ENCODE measurements at regions not wholly inside any gene's neighbourhood (a gene's known extent, or its start where the extent isn't known, plus 50 kb on each side); places are given as distances from the start of the nearest gene placed in this dataset.

DNA sequence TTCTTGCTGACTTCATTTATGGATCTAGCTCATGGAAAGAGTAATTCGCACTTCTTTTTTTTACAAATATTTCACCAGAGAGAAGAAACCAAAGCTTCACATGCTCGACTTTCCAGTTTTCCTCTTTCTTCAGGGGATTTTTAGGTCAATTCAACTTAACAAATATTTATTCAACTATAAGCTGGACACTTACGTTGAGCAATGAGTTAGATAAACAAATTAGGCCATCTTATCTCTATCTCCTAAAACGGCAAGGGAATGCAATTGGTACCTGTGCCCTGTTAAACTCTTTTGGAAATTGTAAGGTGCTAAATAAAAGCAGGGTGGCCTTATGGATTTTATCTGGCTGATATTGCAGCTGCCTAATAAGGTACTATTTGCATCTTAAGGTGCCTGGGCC is 145.1 kb upstream of the RAI14 start:
- Histone ChIP-seq H3K36me3 (replicated peaks in 1 of 2; ENCODE audit: control insufficient read depth in 1 of 2, insufficient read depth in 2 of 2, low read length in 2 of 2) (no peaks in the 10 kb centered on the region), H2AFZ (ENCODE audit: insufficient read depth, low read depth, low read length, poor library complexity, severe bottlenecking) (no peak overlapping the region), H3K9me3 (replicated peaks in 1 of 2; ENCODE audit: control insufficient read depth in 1 of 2, insufficient read depth in 1 of 2, low read length in 2 of 2) (no peaks in the 10 kb centered on the region), H3K4me3 (replicated peaks in 1 of 3; ENCODE audit: low read depth in 2 of 3, low read length in 3 of 3) (no peak overlapping the region), H3K4me2 (replicated peaks; ENCODE audit: extremely low read depth, low read length, poor library complexity, severe bottlenecking) (no peak overlapping the region), H4K20me1 (ENCODE audit: insufficient read depth, low read length) (no peaks in the 10 kb centered on the region), H3K27ac (ENCODE audit: low read depth in 1 of 2, low read length in 2 of 2) (no peak overlapping the region), H3K27me3 (ENCODE audit: control insufficient read depth in 2 of 2, insufficient read depth in 2 of 2, low read length in 2 of 2) (no peaks in the 10 kb centered on the region), H3K9ac (ENCODE audit: insufficient read depth, low read length, poor library complexity, severe bottlenecking) (no peak overlapping the region), H3K4me1 (ENCODE audit: control insufficient read depth in 1 of 2, insufficient read depth in 2 of 2, low read length in 2 of 2) (no peaks in the 10 kb centered on the region), H3K79me2 (ENCODE audit: insufficient read depth, low read length) (no peaks in the 10 kb centered on the region)
- no peak overlapping the region for H3K4me3 Mint-ChIP-seq
- WGBS (ENCODE audit: insufficient coverage) = 86% methylated on average over 1 of the region's 4 CpGs
- peaks cover 0 to 6% (median 0%) of the 10 kb centered on the region in 7 donors for H3K9me3 Mint-ChIP-seq
- intact Hi-C loops (cut with micrococcal nuclease) = no loop called here
- no peak for DNase-seq
- peaks cover 6 to 14% (median 7%) of the 10 kb centered on the region in 3 donors for H3K27me3 Mint-ChIP-seq (ENCODE audit: low read depth in 3 of 3)
- no peak overlapping the region for H3K27ac Mint-ChIP-seq
- H3K36me3 Mint-ChIP-seq = no peaks in the 10 kb centered on the region
- no peak for TF ChIP-seq CTCF (IDR thresholded peaks at IDR 0.05)
- no peaks in the 10 kb centered on the region for H3K4me1 Mint-ChIP-seq

- H3K27ac ChIP-seq (ENCODE audit: low read depth in 1 of 2, low read length in 2 of 2) = no peak overlapping the region
- no peak overlapping the region for H3K4me3 Mint-ChIP-seq
- intact Hi-C loops (cut with micrococcal nuclease) = no loop called here
- H2AFZ ChIP-seq (ENCODE audit: insufficient read depth, low read depth, low read length, poor library complexity, severe bottlenecking) = peak overlapping the region; percentile 19
- no CpG with 5 or more reads among the region's 1 CpG for WGBS (ENCODE audit: insufficient coverage)
- H3K27me3 ChIP-seq (ENCODE audit: control insufficient read depth in 2 of 2, insufficient read depth in 2 of 2, low read length in 2 of 2) = no peaks in the 10 kb centered on the region
- no peaks in the 10 kb centered on the region for H4K20me1 ChIP-seq (ENCODE audit: insufficient read depth, low read length)
- H3K36me3 Mint-ChIP-seq = no peaks in the 10 kb centered on the region
- no peak overlapping the region for H3K4me3 ChIP-seq (replicated peaks in 1 of 3; ENCODE audit: low read depth in 2 of 3, low read length in 3 of 3)
- H3K27ac Mint-ChIP-seq = no peak overlapping the region
- H3K36me3 ChIP-seq (replicated peaks in 1 of 2; ENCODE audit: control insufficient read depth in 1 of 2, insufficient read depth in 2 of 2, low read length in 2 of 2) = no peaks in the 10 kb centered on the region
- peaks cover 0 to 5% (median 0%) of the 10 kb centered on the region in 7 donors for H3K9me3 Mint-ChIP-seq
- H3K9ac ChIP-seq (ENCODE audit: insufficient read depth, low read length, poor library complexity, severe bottlenecking) = no peak overlapping the region
- DNase-seq = no peak
- no peak overlapping the region for H3K4me2 ChIP-seq (replicated peaks; ENCODE audit: extremely low read depth, low read length, poor library complexity, severe bottlenecking)
- H3K4me1 Mint-ChIP-seq = no peaks in the 10 kb centered on the region
- H3K79me2 ChIP-seq (ENCODE audit: insufficient read depth, low read length) = no peaks in the 10 kb centered on the region
- TF ChIP-seq CTCF (IDR thresholded peaks at IDR 0.05) = no peak
- peaks cover 4 to 11% (median 7%) of the 10 kb centered on the region in 3 donors for H3K27me3 Mint-ChIP-seq (ENCODE audit: low read depth in 3 of 3)
- H3K4me1 ChIP-seq (ENCODE audit: control insufficient read depth in 1 of 2, insufficient read depth in 2 of 2, low read length in 2 of 2) = no peaks in the 10 kb centered on the region
- no peaks in the 10 kb centered on the region for H3K9me3 ChIP-seq (replicated peaks in 1 of 2; ENCODE audit: control insufficient read depth in 1 of 2, insufficient read depth in 1 of 2, low read length in 2 of 2)
Measured at GRCh38 chr5:34511481-34511880, 144.6 kb upstream of the RAI14 start.

Measured in CD14-positive monocyte (primary cell).